OCI-LY1 (cell line): ENCODE measurements at regions not wholly inside any gene's neighbourhood (a gene's known extent, or its start where the extent isn't known, plus 50 kb on each side); places are given as distances from the start of the nearest gene placed in this dataset.

Source experiments
- EZH2 ChIP-seq: fragments of 200-600 bp; sonication (generic), shearing (Covaris generic); IDR thresholded peaks from 2 replicates; pipeline ENCODE4 v1.8.0; 2017; ENCODE audit warnings: borderline replicate concordance, mixed run types, mild to moderate bottlenecking, antibody characterized with exemption, low read length, moderate library complexity, mixed read lengths
- TF ChIP-seq, protein P1 (sequence below): fragments of 200-600 bp; sonication (generic), shearing (Covaris generic); IDR thresholded peaks from 2 replicates; pipeline ENCODE4 v1.5.1; 2017; ENCODE audit warnings: mild to moderate bottlenecking, antibody characterized with exemption, low read length, moderate library complexity, mixed read lengths

DNA sequence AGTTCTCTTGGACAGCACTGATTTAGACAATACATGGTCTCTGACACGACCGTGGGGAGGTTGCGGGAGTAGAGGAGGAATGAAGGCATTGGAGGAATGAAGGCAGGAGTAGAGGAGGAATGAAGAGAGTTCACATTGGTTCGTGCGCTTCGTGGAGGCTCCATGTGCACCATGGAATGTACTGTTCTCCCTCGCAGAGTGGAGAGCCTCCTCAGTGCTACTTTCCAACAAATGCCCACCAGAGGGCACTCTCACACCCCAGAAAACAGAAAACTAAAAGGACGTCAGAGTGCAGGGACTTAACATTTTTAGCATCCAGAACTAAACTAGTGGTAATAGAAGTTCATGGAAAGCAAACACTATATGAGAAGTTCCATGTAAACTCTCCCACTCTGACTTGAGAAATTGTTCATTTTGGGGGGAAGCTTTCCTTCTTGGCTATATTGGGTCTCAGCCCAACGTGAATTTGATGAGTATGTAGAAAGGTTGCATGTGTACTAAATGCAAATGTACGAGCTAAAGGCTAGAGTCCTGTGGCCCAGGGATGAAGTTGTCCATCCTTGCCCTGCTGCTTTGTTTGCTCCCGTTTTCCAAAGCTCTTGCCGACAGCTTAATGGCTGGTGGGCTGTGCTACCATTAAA is 211.6 kb downstream of the LMX1A start:
- TF ChIP-seq, protein P1, sequence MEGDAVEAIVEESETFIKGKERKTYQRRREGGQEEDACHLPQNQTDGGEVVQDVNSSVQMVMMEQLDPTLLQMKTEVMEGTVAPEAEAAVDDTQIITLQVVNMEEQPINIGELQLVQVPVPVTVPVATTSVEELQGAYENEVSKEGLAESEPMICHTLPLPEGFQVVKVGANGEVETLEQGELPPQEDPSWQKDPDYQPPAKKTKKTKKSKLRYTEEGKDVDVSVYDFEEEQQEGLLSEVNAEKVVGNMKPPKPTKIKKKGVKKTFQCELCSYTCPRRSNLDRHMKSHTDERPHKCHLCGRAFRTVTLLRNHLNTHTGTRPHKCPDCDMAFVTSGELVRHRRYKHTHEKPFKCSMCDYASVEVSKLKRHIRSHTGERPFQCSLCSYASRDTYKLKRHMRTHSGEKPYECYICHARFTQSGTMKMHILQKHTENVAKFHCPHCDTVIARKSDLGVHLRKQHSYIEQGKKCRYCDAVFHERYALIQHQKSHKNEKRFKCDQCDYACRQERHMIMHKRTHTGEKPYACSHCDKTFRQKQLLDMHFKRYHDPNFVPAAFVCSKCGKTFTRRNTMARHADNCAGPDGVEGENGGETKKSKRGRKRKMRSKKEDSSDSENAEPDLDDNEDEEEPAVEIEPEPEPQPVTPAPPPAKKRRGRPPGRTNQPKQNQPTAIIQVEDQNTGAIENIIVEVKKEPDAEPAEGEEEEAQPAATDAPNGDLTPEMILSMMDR: peak; percentile 85
- TF ChIP-seq EZH2: no peak
